Bronchial epithelial cell (primary cell): ENCODE measurements at regions not wholly inside any gene's neighbourhood (a gene's known extent, or its start where the extent isn't known, plus 50 kb on each side); places are given as distances from the start of the nearest gene placed in this dataset.
"Not testable (repeated sequence)": the region's sequence is repeated elsewhere in the genome, so short reads cannot be mapped to it uniquely, and the experiment has no call there.

Experiments used
- DNase-seq: peaks from one replicate; pipeline ENCODE4 v3.0.0-alpha.2; 2010; ENCODE audit warnings: low read depth
- FAIRE-seq: peaks from 2 replicates; lab custom pipeline; 2011; peaks lifted over from hg19 to GRCh38; lab: Jason Lieb, UNC
- H3K27me3 ChIP-seq: 2 replicates; pipeline ENCODE4 v1.5.1; 2011; ENCODE audit warnings: low read length; ENCODE audit not compliant: control insufficient read depth, insufficient read depth
- H3K36me3 ChIP-seq: 2 replicates; pipeline ENCODE4 v1.5.1; 2011; ENCODE audit warnings: low read length; ENCODE audit not compliant: control insufficient read depth, insufficient read depth
- H3K4me3 ChIP-seq: 2 replicates; pipeline ENCODE4 v1.5.1; 2011; ENCODE audit warnings: mild to moderate bottlenecking, low read depth, low read length, control low read depth
- CTCF ChIP-seq: IDR thresholded peaks from 2 replicates; pipeline ENCODE4 v1.5.1; 2011; ENCODE audit warnings: mild to moderate bottlenecking, moderate library complexity, low read length, control low read depth, inconsistent platforms; ENCODE audit not compliant: insufficient read depth, severe bottlenecking

- no peaks in the 10 kb centered on the region for H3K27me3 ChIP-seq
- no peak for FAIRE-seq
These were observed 162.6 kb upstream of the INTU start for GRCh38 chr4:127469959-127470809.

GRCh38 chr4:127478271-127478670 lies 154.5 kb upstream of the INTU start:
- not testable (repeated sequence) for H3K4me3 ChIP-seq, H3K36me3 ChIP-seq, DNase-seq, H3K27me3 ChIP-seq, FAIRE-seq

More at GRCh38 chr4:127469959-127470809, 162.6 kb upstream of the INTU start:
- H3K36me3 ChIP-seq: no peaks in the 10 kb centered on the region
- no peak for TF ChIP-seq CTCF
- H3K4me3 ChIP-seq: no peak overlapping the region
- no peak for DNase-seq

- H3K4me3 ChIP-seq: no peak overlapping the region
- H3K36me3 ChIP-seq: no peaks in the 10 kb centered on the region
- H3K27me3 ChIP-seq: no peaks in the 10 kb centered on the region
- peak; percentile 25 for DNase-seq
- no peak for FAIRE-seq
- peak; percentile 18 for TF ChIP-seq CTCF
These were observed 153.6 kb upstream of the INTU start for GRCh38 chr4:127479031-127479622.

GRCh38 chr4:127482049-127482448 lies 150.7 kb upstream of the INTU start:
- H3K27me3 ChIP-seq: no peaks in the 10 kb centered on the region
- FAIRE-seq (no peak), DNase-seq (no peak)
- TF ChIP-seq CTCF: no peak
- no peak overlapping the region for H3K4me3 ChIP-seq
- H3K36me3 ChIP-seq: no peaks in the 10 kb centered on the region

- H3K36me3 ChIP-seq: no peaks in the 10 kb centered on the region
- no peak for TF ChIP-seq CTCF
- DNase-seq (no peak), FAIRE-seq (no peak)
- no peak overlapping the region for H3K4me3 ChIP-seq
- no peaks in the 10 kb centered on the region for H3K27me3 ChIP-seq
These were observed 148.6 kb upstream of the INTU start for GRCh38 chr4:127484117-127484516.

- no peak for FAIRE-seq
- DNase-seq: peak; percentile 25
- Histone ChIP-seq H3K36me3 (no peaks in the 10 kb centered on the region), H3K27me3 (no peaks in the 10 kb centered on the region), H3K4me3 (no peak overlapping the region)
- no peak for TF ChIP-seq CTCF
These were observed 146.5 kb upstream of the INTU start for GRCh38 chr4:127486248-127486647.
